HEK293 (cell line): ENCODE measurements at regions not wholly inside any gene's neighbourhood (a gene's known extent, or its start where the extent isn't known, plus 50 kb on each side); places are given as distances from the start of the nearest gene placed in this dataset.

Experiments used
- CTCF ChIA-PET: fragments of 350-600 bp; formaldehyde crosslinking; extraction: SDS; loops from one replicate; lab custom pipeline; 2021; ENCODE audit warnings: antibody characterized with exemption; lab: Yijun Ruan, JAX
- POLR2A ChIA-PET: fragments of 300-600 bp; formaldehyde crosslinking; extraction: SDS; loops from one replicate; lab custom pipeline; 2020; ENCODE audit warnings: antibody characterized with exemption, inconsistent platforms; lab: Yijun Ruan, JAX
- H3K27ac ChIP-seq: fragments of 200-500 bp; sonication (Bioruptor generic); 2 replicates; pipeline ENCODE4 v1.5.1; 2014; ENCODE audit warnings: low read depth, low read length, control low read depth, inconsistent platforms; ENCODE audit errors: extremely low read depth
- H3K36me3 ChIP-seq, 2 experiments: fragments of 200-500 bp in 1 of 2; sonication (Bioruptor generic) in 1 of 2; 1 replicate in 1 of 2; 2 replicates in 1 of 2; pipeline ENCODE4 v1.5.1; 2014 to 2017; ENCODE audit warnings: inconsistent platforms in 2 of 2, low read length in 2 of 2; ENCODE audit not compliant: control insufficient read depth in 2 of 2, insufficient read depth in 1 of 2
- H3K4me1 ChIP-seq: fragments of 200-500 bp; sonication (Bioruptor generic); 2 replicates; pipeline ENCODE4 v1.5.1; 2014; ENCODE audit warnings: mild to moderate bottlenecking, low read length, inconsistent platforms; ENCODE audit not compliant: control insufficient read depth, insufficient read depth
- H3K4me3 ChIP-seq: 2 replicates; pipeline ENCODE4 v1.5.1; 2011; ENCODE audit warnings: low read depth, mild to moderate bottlenecking, control low read depth, low read length, moderate library complexity
- H3K9me3 ChIP-seq: fragments of 200-500 bp; sonication (Bioruptor generic); 2 replicates; pipeline ENCODE4 v1.5.1; 2014; ENCODE audit warnings: low read depth, low read length, inconsistent platforms; ENCODE audit not compliant: control insufficient read depth, insufficient read depth
- HOXC10 ChIP-seq: sonication (generic); formaldehyde crosslinking; IDR thresholded peaks from 2 replicates; pipeline ENCODE4 v1.8.1; 2023; ENCODE audit warnings: mild to moderate bottlenecking, missing genetic modification reagents
- IKZF3 ChIP-seq: fragments of 450-650 bp; IDR thresholded peaks from 2 replicates; pipeline ENCODE4 v1.5.0; 2018; ENCODE audit warnings: missing biosample characterization, mild to moderate bottlenecking, missing genetic modification characterization, moderate library complexity
- ZNF10 ChIP-seq: fragments of 450-650 bp; formaldehyde crosslinking; IDR thresholded peaks from 2 replicates; pipeline ENCODE4 v1.5.1; 2017; ENCODE audit warnings: missing biosample characterization, missing genetic modification characterization
- ZNF114 ChIP-seq: fragments of 450-650 bp; formaldehyde crosslinking; IDR thresholded peaks from 2 replicates; pipeline ENCODE4 v1.5.0; 2017; ENCODE audit warnings: missing biosample characterization, missing genetic modification characterization
- ZNF138 ChIP-seq: fragments of 450-650 bp; formaldehyde crosslinking; IDR thresholded peaks from 2 replicates; pipeline ENCODE4 v1.5.1; 2016; ENCODE audit warnings: missing biosample characterization, missing genetic modification characterization, borderline replicate concordance
- ZNF16 ChIP-seq: fragments of 450-650 bp; formaldehyde crosslinking; IDR thresholded peaks from 2 replicates; pipeline ENCODE4 v1.5.1; 2016; ENCODE audit warnings: low read depth, missing biosample characterization, missing genetic modification characterization
- ZNF202 ChIP-seq: fragments of 450-650 bp; formaldehyde crosslinking; IDR thresholded peaks from 2 replicates; pipeline ENCODE4 v1.5.1; 2016; ENCODE audit warnings: missing biosample characterization, missing genetic modification characterization, borderline replicate concordance
- ZNF24 ChIP-seq: fragments of 450-650 bp; formaldehyde crosslinking; IDR thresholded peaks from 2 replicates; pipeline ENCODE4 v1.5.1; 2016; ENCODE audit warnings: missing biosample characterization, missing genetic modification characterization
- ZNF248 ChIP-seq: fragments of 450-650 bp; formaldehyde crosslinking; IDR thresholded peaks from 2 replicates; pipeline ENCODE4 v1.5.1; 2017; ENCODE audit warnings: missing biosample characterization, missing genetic modification characterization
- ZNF37A ChIP-seq: fragments of 450-650 bp; IDR thresholded peaks from 2 replicates; pipeline ENCODE4 v1.5.1; 2018; ENCODE audit warnings: missing biosample characterization, missing genetic modification characterization
- ZNF629 ChIP-seq: fragments of 450-650 bp; formaldehyde crosslinking; IDR thresholded peaks from 2 replicates; pipeline ENCODE4 v1.5.1; 2017; ENCODE audit warnings: missing biosample characterization, missing genetic modification characterization
- ZNF830 ChIP-seq: fragments of 450-650 bp; IDR thresholded peaks from 2 replicates; pipeline ENCODE4 v1.5.0; 2018; ENCODE audit warnings: missing biosample characterization, missing genetic modification characterization, low read depth, mild to moderate bottlenecking, moderate library complexity
- ZSCAN16 ChIP-seq: fragments of 450-650 bp; formaldehyde crosslinking; IDR thresholded peaks from 2 replicates; pipeline ENCODE4 v1.5.1; 2016; ENCODE audit warnings: missing biosample characterization, missing genetic modification characterization
- TF ChIP-seq, protein P1 (sequence below): fragments of 450-650 bp; formaldehyde crosslinking; IDR thresholded peaks from 2 replicates; pipeline ENCODE4 v1.5.1; 2017; ENCODE audit warnings: missing biosample characterization, missing genetic modification characterization
- TF ChIP-seq, protein P2 (sequence below): fragments of 450-650 bp; formaldehyde crosslinking; IDR thresholded peaks from 2 replicates; pipeline ENCODE4 v1.5.1; 2016; ENCODE audit warnings: missing biosample characterization, missing genetic modification characterization
- TF ChIP-seq, protein P3 (sequence below): fragments of 450-650 bp; formaldehyde crosslinking; IDR thresholded peaks from 2 replicates; pipeline ENCODE4 v1.5.1; 2016; ENCODE audit warnings: missing biosample characterization, missing genetic modification characterization
- TF ChIP-seq, protein P4 (sequence below): fragments of 450-650 bp; formaldehyde crosslinking; IDR thresholded peaks from 2 replicates; pipeline ENCODE4 v1.5.1; 2016; ENCODE audit warnings: missing biosample characterization, missing genetic modification characterization
- TF ChIP-seq, protein P5 (sequence below): fragments of 450-650 bp; formaldehyde crosslinking; IDR thresholded peaks from 2 replicates; pipeline ENCODE4 v1.5.1; 2016; ENCODE audit warnings: missing biosample characterization, missing genetic modification characterization
- TF ChIP-seq, protein P6 (sequence below): fragments of 450-650 bp; formaldehyde crosslinking; IDR thresholded peaks from 2 replicates; pipeline ENCODE4 v1.5.1; 2016; ENCODE audit warnings: missing biosample characterization, missing genetic modification characterization
- TF ChIP-seq, protein P7 (sequence below): fragments of 450-650 bp; formaldehyde crosslinking; IDR thresholded peaks from 2 replicates; pipeline ENCODE4 v1.5.1; 2016; ENCODE audit warnings: missing biosample characterization, missing genetic modification characterization, borderline replicate concordance

DNA sequence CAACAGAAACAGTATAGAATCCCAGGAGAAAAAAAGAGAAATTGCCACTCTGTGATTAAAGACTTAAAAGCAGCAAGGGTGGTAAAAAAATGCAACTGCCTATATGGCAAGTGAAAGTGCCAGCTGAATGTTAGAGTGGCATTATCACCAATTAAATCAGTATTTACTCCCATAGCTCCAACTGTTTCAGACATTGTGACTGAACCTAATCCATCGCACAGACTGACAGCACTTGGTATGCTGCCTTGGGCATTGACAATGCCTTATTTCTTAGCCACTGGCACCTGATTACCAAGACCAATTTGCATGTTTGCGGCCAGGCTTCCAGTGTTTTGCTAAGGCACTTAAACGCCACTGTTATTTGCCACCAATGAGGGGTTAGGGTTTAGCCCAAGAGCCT, 201.9 kb upstream of the NECTIN3 start (continued):
- TF ChIP-seq, protein P1, sequence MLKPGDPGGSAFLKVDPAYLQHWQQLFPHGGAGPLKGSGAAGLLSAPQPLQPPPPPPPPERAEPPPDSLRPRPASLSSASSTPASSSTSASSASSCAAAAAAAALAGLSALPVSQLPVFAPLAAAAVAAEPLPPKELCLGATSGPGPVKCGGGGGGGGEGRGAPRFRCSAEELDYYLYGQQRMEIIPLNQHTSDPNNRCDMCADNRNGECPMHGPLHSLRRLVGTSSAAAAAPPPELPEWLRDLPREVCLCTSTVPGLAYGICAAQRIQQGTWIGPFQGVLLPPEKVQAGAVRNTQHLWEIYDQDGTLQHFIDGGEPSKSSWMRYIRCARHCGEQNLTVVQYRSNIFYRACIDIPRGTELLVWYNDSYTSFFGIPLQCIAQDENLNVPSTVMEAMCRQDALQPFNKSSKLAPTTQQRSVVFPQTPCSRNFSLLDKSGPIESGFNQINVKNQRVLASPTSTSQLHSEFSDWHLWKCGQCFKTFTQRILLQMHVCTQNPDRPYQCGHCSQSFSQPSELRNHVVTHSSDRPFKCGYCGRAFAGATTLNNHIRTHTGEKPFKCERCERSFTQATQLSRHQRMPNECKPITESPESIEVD (tag by site-specific recombination): no peak
- TF ChIP-seq ZNF248 (tag by site-specific recombination) (no peak), ZNF202 (tag by site-specific recombination) (no peak)

DNA sequence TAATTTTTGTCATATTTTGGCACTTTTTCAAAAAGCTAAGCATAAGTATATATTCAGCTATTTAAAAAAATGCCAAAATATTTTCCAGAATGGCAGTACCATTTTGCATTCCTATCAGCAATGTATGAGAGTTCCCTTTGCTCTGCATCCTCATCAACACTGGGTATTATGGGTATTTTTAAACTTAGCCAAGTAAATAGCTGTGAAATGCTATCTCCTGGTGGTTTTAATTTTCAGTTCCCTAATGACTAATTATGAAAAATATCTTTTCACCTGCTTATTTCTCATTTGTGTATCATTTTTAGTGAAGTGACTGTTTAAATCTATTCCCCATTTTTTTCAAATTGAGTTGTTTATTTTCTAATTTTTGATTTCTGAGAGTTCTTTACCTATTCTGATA, 199.7 kb upstream of the NECTIN3 start:
- H3K4me3 ChIP-seq: no peak overlapping the region
- H3K4me1 ChIP-seq: no peaks in the 10 kb centered on the region
- no peaks in the 10 kb centered on the region for H3K36me3 ChIP-seq
- TF ChIP-seq ZNF629 (tag by site-specific recombination): no peak
- TF ChIP-seq, protein P2, sequence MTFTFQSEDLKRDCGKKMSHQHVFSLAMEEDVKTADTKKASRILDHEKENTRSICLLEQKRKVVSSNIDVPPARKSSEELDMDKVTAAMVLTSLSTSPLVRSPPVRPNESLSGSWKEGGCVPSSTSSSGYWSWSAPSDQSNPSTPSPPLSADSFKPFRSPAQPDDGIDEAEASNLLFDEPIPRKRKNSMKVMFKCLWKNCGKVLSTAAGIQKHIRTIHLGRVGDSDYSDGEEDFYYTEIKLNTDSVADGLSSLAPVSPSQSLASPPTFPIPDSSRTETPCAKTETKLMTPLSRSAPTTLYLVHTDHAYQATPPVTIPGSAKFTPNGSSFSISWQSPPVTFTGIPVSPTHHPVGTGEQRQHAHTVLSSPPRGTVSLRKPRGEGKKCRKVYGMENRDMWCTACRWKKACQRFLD (tag by site-specific recombination): no peak
- no peak for TF ChIP-seq ZNF10 (tag by site-specific recombination)
- no peak for TF ChIP-seq ZNF138
- TF ChIP-seq, all 188 proteins: peak for 0
- no peaks in the 10 kb centered on the region; the same call in 1 of the 2 replicates for H3K9me3 ChIP-seq
- POLR2A ChIA-PET: no interaction called here
- no peak overlapping the region for H3K27ac ChIP-seq
- CTCF ChIA-PET: interaction anchor here (1.1 kb wide), 1 partner anchor 9 kb away, joined by 5 read pairs; no protein-coding TSS in a partner anchor

DNA sequence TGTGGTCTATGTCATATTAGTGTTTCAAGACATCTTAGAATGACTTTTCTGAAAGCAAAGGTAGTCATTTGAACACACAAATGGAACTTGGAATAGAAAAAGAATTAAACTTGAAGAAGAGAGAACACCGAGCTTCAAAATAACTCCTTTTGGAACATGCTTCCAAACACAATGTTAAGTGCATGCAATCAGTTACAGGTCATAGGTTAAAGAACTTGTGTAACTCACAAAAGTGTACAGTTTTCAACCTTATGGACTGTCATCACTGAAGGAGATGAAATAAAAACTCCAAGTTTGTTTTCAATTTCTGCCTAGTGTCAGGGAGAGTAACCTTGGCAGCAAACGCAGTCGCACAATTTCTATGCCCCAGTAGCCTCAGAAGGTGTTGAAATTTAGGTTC, 192.9 kb upstream of the NECTIN3 start:
- no peak overlapping the region for H3K4me3 ChIP-seq
- H3K9me3 ChIP-seq: no peaks in the 10 kb centered on the region
- no peak overlapping the region for H3K27ac ChIP-seq
- H3K36me3 ChIP-seq: no peaks in the 10 kb centered on the region
- ChIA-PET CTCF (no interaction called here), POLR2A (no interaction called here)
- no peaks in the 10 kb centered on the region for H3K4me1 ChIP-seq
- TF ChIP-seq ZSCAN16 (no peak), ZNF16 (tag by site-specific recombination) (no peak), HOXC10 (no peak), ZNF114 (tag by site-specific recombination) (no peak), IKZF3 (tag by site-specific recombination) (no peak), ZNF830 (tag by site-specific recombination) (no peak), ZNF24 (tag by site-specific recombination) (no peak), ZNF37A (no peak)
- TF ChIP-seq, protein P3, sequence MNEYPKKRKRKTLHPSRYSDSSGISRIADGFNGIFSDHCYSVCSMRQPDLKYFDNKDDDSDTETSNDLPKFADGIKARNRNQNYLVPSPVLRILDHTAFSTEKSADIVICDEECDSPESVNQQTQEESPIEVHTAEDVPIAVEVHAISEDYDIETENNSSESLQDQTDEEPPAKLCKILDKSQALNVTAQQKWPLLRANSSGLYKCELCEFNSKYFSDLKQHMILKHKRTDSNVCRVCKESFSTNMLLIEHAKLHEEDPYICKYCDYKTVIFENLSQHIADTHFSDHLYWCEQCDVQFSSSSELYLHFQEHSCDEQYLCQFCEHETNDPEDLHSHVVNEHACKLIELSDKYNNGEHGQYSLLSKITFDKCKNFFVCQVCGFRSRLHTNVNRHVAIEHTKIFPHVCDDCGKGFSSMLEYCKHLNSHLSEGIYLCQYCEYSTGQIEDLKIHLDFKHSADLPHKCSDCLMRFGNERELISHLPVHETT: no peak
- TF ChIP-seq, protein P4, sequence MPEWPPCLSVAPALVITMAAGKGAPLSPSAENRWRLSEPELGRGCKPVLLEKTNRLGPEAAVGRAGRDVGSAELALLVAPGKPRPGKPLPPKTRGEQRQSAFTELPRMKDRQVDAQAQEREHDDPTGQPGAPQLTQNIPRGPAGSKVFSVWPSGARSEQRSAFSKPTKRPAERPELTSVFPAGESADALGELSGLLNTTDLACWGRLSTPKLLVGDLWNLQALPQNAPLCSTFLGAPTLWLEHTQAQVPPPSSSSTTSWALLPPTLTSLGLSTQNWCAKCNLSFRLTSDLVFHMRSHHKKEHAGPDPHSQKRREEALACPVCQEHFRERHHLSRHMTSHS (tag by site-specific recombination): no peak
- TF ChIP-seq, protein P5, sequence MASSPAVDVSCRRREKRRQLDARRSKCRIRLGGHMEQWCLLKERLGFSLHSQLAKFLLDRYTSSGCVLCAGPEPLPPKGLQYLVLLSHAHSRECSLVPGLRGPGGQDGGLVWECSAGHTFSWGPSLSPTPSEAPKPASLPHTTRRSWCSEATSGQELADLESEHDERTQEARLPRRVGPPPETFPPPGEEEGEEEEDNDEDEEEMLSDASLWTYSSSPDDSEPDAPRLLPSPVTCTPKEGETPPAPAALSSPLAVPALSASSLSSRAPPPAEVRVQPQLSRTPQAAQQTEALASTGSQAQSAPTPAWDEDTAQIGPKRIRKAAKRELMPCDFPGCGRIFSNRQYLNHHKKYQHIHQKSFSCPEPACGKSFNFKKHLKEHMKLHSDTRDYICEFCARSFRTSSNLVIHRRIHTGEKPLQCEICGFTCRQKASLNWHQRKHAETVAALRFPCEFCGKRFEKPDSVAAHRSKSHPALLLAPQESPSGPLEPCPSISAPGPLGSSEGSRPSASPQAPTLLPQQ (tag by site-specific recombination): no peak
- TF ChIP-seq, protein P6, sequence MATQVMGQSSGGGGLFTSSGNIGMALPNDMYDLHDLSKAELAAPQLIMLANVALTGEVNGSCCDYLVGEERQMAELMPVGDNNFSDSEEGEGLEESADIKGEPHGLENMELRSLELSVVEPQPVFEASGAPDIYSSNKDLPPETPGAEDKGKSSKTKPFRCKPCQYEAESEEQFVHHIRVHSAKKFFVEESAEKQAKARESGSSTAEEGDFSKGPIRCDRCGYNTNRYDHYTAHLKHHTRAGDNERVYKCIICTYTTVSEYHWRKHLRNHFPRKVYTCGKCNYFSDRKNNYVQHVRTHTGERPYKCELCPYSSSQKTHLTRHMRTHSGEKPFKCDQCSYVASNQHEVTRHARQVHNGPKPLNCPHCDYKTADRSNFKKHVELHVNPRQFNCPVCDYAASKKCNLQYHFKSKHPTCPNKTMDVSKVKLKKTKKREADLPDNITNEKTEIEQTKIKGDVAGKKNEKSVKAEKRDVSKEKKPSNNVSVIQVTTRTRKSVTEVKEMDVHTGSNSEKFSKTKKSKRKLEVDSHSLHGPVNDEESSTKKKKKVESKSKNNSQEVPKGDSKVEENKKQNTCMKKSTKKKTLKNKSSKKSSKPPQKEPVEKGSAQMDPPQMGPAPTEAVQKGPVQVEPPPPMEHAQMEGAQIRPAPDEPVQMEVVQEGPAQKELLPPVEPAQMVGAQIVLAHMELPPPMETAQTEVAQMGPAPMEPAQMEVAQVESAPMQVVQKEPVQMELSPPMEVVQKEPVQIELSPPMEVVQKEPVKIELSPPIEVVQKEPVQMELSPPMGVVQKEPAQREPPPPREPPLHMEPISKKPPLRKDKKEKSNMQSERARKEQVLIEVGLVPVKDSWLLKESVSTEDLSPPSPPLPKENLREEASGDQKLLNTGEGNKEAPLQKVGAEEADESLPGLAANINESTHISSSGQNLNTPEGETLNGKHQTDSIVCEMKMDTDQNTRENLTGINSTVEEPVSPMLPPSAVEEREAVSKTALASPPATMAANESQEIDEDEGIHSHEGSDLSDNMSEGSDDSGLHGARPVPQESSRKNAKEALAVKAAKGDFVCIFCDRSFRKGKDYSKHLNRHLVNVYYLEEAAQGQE (tag by site-specific recombination): no peak
- TF ChIP-seq, protein P7, sequence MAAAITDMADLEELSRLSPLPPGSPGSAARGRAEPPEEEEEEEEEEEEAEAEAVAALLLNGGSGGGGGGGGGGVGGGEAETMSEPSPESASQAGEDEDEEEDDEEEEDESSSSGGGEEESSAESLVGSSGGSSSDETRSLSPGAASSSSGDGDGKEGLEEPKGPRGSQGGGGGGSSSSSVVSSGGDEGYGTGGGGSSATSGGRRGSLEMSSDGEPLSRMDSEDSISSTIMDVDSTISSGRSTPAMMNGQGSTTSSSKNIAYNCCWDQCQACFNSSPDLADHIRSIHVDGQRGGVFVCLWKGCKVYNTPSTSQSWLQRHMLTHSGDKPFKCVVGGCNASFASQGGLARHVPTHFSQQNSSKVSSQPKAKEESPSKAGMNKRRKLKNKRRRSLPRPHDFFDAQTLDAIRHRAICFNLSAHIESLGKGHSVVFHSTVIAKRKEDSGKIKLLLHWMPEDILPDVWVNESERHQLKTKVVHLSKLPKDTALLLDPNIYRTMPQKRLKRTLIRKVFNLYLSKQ (tag by site-specific recombination): no peak
